ENCODE measurements at regions not wholly inside any gene's neighbourhood (a gene's known extent, or its start where the extent isn't known, plus 50 kb on each side); places are given as distances from the start of the nearest gene placed in this dataset.

DNA sequence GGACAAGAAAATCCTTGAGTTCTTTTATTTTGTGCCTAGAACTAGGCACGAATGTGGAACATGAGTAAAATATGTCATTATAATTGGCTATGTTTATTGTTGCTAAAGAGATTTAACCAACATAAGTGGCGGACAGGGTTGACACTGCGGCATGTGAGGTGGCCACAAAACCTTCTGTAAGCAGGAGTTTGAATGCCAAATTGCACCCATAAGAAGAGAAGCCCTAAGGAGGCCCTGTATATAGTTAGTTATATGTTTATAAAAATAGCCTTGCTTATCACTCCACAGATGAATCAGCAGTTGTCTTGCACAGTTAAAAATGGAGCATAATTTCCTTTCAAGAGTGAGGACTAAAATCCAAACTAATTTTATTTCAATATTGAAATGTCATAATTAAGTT is 336.1 kb downstream of the GBA3 start:
- no peak overlapping the region for H3K4me3 ChIP-seq (ENCODE audit: low read depth in 1 of 3, low read length in 3 of 3)
- H3K27me3 ChIP-seq (ENCODE audit: control insufficient read depth in 4 of 4, insufficient read depth in 4 of 4, low read length in 3 of 4): no peaks in the 10 kb centered on the region
- H3K9me3 ChIP-seq (ENCODE audit: control insufficient read depth in 4 of 4, low read length in 3 of 4): no peaks in the 10 kb centered on the region
- 88% methylated on average over 3 of the region's 3 CpGs for WGBS
- no peaks in the 10 kb centered on the region for H3K4me1 ChIP-seq (ENCODE audit: control insufficient read depth in 4 of 4, insufficient read depth in 4 of 4, low read length in 3 of 4)
- TF ChIP-seq RAD21 (IDR thresholded peaks at IDR 0.05) (no peak), NR2F2 (IDR thresholded peaks at IDR 0.05) (no peak), GABPA (IDR thresholded peaks at IDR 0.05 in 1 of 2, conservative IDR thresholded peaks at IDR 0.05 in 1 of 2) (no peak), SP1 (IDR thresholded peaks at IDR 0.05) (no peak), FOXA1 (IDR thresholded peaks at IDR 0.05) (no peak), HNF4A (conservative IDR thresholded peaks at IDR 0.05) (no peak), HNF4G (IDR thresholded peaks at IDR 0.05) (no peak), YY1 (IDR thresholded peaks at IDR 0.05) (no peak), RXRA (IDR thresholded peaks at IDR 0.05) (no peak), JUND (IDR thresholded peaks at IDR 0.05) (no peak), FOXA2 (IDR thresholded peaks at IDR 0.05) (no peak)
- TF ChIP-seq, protein P1, sequence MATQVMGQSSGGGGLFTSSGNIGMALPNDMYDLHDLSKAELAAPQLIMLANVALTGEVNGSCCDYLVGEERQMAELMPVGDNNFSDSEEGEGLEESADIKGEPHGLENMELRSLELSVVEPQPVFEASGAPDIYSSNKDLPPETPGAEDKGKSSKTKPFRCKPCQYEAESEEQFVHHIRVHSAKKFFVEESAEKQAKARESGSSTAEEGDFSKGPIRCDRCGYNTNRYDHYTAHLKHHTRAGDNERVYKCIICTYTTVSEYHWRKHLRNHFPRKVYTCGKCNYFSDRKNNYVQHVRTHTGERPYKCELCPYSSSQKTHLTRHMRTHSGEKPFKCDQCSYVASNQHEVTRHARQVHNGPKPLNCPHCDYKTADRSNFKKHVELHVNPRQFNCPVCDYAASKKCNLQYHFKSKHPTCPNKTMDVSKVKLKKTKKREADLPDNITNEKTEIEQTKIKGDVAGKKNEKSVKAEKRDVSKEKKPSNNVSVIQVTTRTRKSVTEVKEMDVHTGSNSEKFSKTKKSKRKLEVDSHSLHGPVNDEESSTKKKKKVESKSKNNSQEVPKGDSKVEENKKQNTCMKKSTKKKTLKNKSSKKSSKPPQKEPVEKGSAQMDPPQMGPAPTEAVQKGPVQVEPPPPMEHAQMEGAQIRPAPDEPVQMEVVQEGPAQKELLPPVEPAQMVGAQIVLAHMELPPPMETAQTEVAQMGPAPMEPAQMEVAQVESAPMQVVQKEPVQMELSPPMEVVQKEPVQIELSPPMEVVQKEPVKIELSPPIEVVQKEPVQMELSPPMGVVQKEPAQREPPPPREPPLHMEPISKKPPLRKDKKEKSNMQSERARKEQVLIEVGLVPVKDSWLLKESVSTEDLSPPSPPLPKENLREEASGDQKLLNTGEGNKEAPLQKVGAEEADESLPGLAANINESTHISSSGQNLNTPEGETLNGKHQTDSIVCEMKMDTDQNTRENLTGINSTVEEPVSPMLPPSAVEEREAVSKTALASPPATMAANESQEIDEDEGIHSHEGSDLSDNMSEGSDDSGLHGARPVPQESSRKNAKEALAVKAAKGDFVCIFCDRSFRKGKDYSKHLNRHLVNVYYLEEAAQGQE (IDR thresholded peaks at IDR 0.05): no peak
- TF ChIP-seq, protein P2, sequence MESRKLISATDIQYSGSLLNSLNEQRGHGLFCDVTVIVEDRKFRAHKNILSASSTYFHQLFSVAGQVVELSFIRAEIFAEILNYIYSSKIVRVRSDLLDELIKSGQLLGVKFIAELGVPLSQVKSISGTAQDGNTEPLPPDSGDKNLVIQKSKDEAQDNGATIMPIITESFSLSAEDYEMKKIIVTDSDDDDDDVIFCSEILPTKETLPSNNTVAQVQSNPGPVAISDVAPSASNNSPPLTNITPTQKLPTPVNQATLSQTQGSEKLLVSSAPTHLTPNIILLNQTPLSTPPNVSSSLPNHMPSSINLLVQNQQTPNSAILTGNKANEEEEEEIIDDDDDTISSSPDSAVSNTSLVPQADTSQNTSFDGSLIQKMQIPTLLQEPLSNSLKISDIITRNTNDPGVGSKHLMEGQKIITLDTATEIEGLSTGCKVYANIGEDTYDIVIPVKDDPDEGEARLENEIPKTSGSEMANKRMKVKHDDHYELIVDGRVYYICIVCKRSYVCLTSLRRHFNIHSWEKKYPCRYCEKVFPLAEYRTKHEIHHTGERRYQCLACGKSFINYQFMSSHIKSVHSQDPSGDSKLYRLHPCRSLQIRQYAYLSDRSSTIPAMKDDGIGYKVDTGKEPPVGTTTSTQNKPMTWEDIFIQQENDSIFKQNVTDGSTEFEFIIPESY (IDR thresholded peaks at IDR 0.05): no peak
- TF ChIP-seq, protein P3, sequence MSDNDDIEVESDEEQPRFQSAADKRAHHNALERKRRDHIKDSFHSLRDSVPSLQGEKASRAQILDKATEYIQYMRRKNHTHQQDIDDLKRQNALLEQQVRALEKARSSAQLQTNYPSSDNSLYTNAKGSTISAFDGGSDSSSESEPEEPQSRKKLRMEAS (IDR thresholded peaks at IDR 0.05): no peak
- TF ChIP-seq, protein P4, sequence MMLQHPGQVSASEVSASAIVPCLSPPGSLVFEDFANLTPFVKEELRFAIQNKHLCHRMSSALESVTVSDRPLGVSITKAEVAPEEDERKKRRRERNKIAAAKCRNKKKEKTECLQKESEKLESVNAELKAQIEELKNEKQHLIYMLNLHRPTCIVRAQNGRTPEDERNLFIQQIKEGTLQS (IDR thresholded peaks at IDR 0.05): no peak
- TF ChIP-seq, protein P5, sequence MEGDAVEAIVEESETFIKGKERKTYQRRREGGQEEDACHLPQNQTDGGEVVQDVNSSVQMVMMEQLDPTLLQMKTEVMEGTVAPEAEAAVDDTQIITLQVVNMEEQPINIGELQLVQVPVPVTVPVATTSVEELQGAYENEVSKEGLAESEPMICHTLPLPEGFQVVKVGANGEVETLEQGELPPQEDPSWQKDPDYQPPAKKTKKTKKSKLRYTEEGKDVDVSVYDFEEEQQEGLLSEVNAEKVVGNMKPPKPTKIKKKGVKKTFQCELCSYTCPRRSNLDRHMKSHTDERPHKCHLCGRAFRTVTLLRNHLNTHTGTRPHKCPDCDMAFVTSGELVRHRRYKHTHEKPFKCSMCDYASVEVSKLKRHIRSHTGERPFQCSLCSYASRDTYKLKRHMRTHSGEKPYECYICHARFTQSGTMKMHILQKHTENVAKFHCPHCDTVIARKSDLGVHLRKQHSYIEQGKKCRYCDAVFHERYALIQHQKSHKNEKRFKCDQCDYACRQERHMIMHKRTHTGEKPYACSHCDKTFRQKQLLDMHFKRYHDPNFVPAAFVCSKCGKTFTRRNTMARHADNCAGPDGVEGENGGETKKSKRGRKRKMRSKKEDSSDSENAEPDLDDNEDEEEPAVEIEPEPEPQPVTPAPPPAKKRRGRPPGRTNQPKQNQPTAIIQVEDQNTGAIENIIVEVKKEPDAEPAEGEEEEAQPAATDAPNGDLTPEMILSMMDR (IDR thresholded peaks at IDR 0.05; ENCODE audit: low read depth, low read length, missing input control): no peak
- no peak overlapping the region for H3K9ac ChIP-seq (ENCODE audit: low read depth in 1 of 2, low read length in 2 of 2)
- no peaks in the 10 kb centered on the region for H3K36me3 ChIP-seq (ENCODE audit: control insufficient read depth in 4 of 4, insufficient read depth in 3 of 4, low read depth in 1 of 4, low read length in 3 of 4)
- DNase-seq (ENCODE audit: low spot score): no peak
- H3K27ac ChIP-seq (ENCODE audit: low read depth in 1 of 2, low read length in 2 of 2): no peak overlapping the region

DNA sequence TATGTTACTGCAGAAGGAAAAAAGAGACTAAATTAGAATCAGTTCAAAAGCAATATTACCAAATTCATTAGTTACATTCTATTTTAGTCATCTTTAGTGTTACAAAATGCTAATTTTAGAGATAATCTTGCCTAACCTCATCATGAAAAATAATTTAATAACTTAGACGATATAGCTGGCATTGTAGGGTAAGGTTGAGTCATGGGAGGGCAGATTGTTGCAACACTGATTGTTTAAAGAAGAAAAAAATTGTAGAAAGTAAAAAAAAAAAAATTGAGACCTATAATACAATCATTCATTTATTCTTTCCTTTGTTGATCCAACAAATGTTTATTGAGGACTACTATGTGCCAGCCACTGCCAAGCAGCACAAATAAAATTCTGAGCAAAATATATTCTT is 330.9 kb downstream of the GBA3 start:
- Histone ChIP-seq H3K9ac (ENCODE audit: low read depth in 1 of 2, low read length in 2 of 2) (no peak overlapping the region), H3K9me3 (ENCODE audit: control insufficient read depth in 4 of 4, low read length in 3 of 4) (no peaks in the 10 kb centered on the region), H3K4me1 (ENCODE audit: control insufficient read depth in 4 of 4, insufficient read depth in 4 of 4, low read length in 3 of 4) (no peaks in the 10 kb centered on the region), H3K36me3 (ENCODE audit: control insufficient read depth in 4 of 4, insufficient read depth in 3 of 4, low read depth in 1 of 4, low read length in 3 of 4) (no peaks in the 10 kb centered on the region), H3K27ac (ENCODE audit: low read depth in 1 of 2, low read length in 2 of 2) (no peak overlapping the region), H3K27me3 (ENCODE audit: control insufficient read depth in 4 of 4, insufficient read depth in 4 of 4, low read length in 3 of 4) (no peaks in the 10 kb centered on the region), H3K4me3 (ENCODE audit: low read depth in 1 of 3, low read length in 3 of 3) (no peak overlapping the region)
- TF ChIP-seq, protein P4 (IDR thresholded peaks at IDR 0.05): no peak
- TF ChIP-seq RAD21 (IDR thresholded peaks at IDR 0.05): no peak
- TF ChIP-seq, protein P3 (IDR thresholded peaks at IDR 0.05): no peak
- TF ChIP-seq RXRA (IDR thresholded peaks at IDR 0.05): no peak
- TF ChIP-seq GABPA (IDR thresholded peaks at IDR 0.05 in 1 of 2, conservative IDR thresholded peaks at IDR 0.05 in 1 of 2): no peak
- TF ChIP-seq TAF1 (conservative IDR thresholded peaks at IDR 0.05): no peak
- TF ChIP-seq FOXA2 (IDR thresholded peaks at IDR 0.05): no peak
- TF ChIP-seq HNF4G (IDR thresholded peaks at IDR 0.05): no peak
- TF ChIP-seq, protein P5 (IDR thresholded peaks at IDR 0.05; ENCODE audit: low read depth, low read length, missing input control): no peak
- 58% methylated on average over 1 of the region's 1 CpG for WGBS
- DNase-seq (ENCODE audit: low spot score): no peak
